IMR-90 (cell line): ENCODE measurements at regions not wholly inside any gene's neighbourhood (a gene's known extent, or its start where the extent isn't known, plus 50 kb on each side); places are given as distances from the start of the nearest gene placed in this dataset.

Source experiments
- ATAC-seq: fragments of 200-7000 bp; cut with Tn5 transposase; 2 replicates; pipeline ENCODE4 v1.9.1; 2020; ENCODE audit warnings: low read depth, mild to moderate bottlenecking, moderate library complexity
- BruUV-seq: library from RNA; stranded (reverse); fragments of 400-500 nt; replicated peaks from 2 replicates; lab custom pipeline; 2021; lab: Mats Ljungman, UMichigan
- CTCF ChIA-PET: fragments of 300-600 bp; formaldehyde crosslinking; extraction: SDS; loops from one replicate; lab custom pipeline; 2021; ENCODE audit warnings: antibody characterized with exemption; lab: Yijun Ruan, JAX
- POLR2A ChIA-PET: fragments of 300-600 bp; sonication (Branson Sonifier 250); formaldehyde crosslinking; loops from one replicate; lab custom pipeline; 2022; ENCODE audit warnings: antibody characterized with exemption; ENCODE audit not compliant: unreplicated experiment; lab: Charles Lee
- DNase-seq: peaks from one replicate; pipeline ENCODE4 v3.0.0; 2013
- H2AFZ ChIP-seq: replicated peaks from 2 replicates; pipeline ENCODE3; 2013; ENCODE audit warnings: low read length, mild to moderate bottlenecking; ENCODE audit not compliant: poor library complexity
- H2AK5ac ChIP-seq: 2 replicates; pipeline ENCODE4 v1.6.1; 2013; ENCODE audit warnings: low read depth, low read length, inconsistent platforms
- H2AK9ac ChIP-seq: replicated peaks from 2 replicates; pipeline ENCODE3; 2013; ENCODE audit warnings: mild to moderate bottlenecking, low read depth, low read length, moderate library complexity; ENCODE audit not compliant: poor library complexity
- H2BK120ac ChIP-seq: 2 replicates; pipeline ENCODE4 v1.6.1; 2013; ENCODE audit warnings: low read depth, low read length, inconsistent platforms
- H2BK15ac ChIP-seq: 3 replicates; pipeline ENCODE4 v1.6.1; 2013; ENCODE audit warnings: low read depth, low read length, inconsistent platforms
- H2BK20ac ChIP-seq: 2 replicates; pipeline ENCODE4 v1.6.1; 2013; ENCODE audit warnings: low read depth, mild to moderate bottlenecking, inconsistent platforms, low read length, moderate library complexity
- H2BK5ac ChIP-seq: 2 replicates; pipeline ENCODE4 v1.6.1; 2013; ENCODE audit warnings: mild to moderate bottlenecking, low read depth, low read length, inconsistent platforms; ENCODE audit not compliant: poor library complexity, severe bottlenecking
- H3K14ac ChIP-seq: replicated peaks from 2 replicates; pipeline ENCODE4 v1.6.1; 2013; ENCODE audit warnings: low read depth, low read length, inconsistent platforms
- H3K18ac ChIP-seq: 2 replicates; pipeline ENCODE4 v1.6.1; 2013; ENCODE audit warnings: low read depth, low read length, control low read depth
- H3K23ac ChIP-seq: 2 replicates; pipeline ENCODE4 v1.6.1; 2013; ENCODE audit warnings: low read depth, low read length, inconsistent platforms
- H3K27ac ChIP-seq: 2 replicates; pipeline ENCODE4 v1.5.1; 2013; ENCODE audit warnings: mild to moderate bottlenecking, control low read depth, low read length; ENCODE audit not compliant: insufficient read depth
- H3K27me3 ChIP-seq: 2 replicates; pipeline ENCODE4 v1.6.1; 2013; ENCODE audit warnings: low read length; ENCODE audit not compliant: control insufficient read depth, insufficient read depth
- H3K36me3 ChIP-seq: 2 replicates; pipeline ENCODE4 v1.6.1; 2013; ENCODE audit warnings: low read length, mixed read lengths; ENCODE audit not compliant: control insufficient read depth, insufficient read depth
- H3K4ac ChIP-seq: 2 replicates; pipeline ENCODE4 v1.6.1; 2013; ENCODE audit warnings: low read depth, low read length, inconsistent platforms
- H3K4me1 ChIP-seq: 2 replicates; pipeline ENCODE4 v1.6.1; 2013; ENCODE audit warnings: low read length, mixed read lengths; ENCODE audit not compliant: control insufficient read depth, insufficient read depth
- H3K4me2 ChIP-seq: 2 replicates; pipeline ENCODE4 v1.6.1; 2013; ENCODE audit warnings: low read depth, mild to moderate bottlenecking, control low read depth, low read length, moderate library complexity
- H3K4me3 ChIP-seq: 2 replicates; pipeline ENCODE4 v1.5.1; 2013; ENCODE audit warnings: low read depth, mild to moderate bottlenecking, control low read depth, low read length, moderate library complexity; ENCODE audit not compliant: insufficient read depth
- H3K56ac ChIP-seq: 2 replicates; pipeline ENCODE4 v1.6.1; 2013; ENCODE audit warnings: low read length, inconsistent platforms; ENCODE audit not compliant: insufficient read depth; ENCODE audit errors: extremely low read depth
- H3K79me1 ChIP-seq, 2 experiments: 2 replicates each; pipeline ENCODE4 v1.6.1; 2013; ENCODE audit warnings: low read length in 2 of 2, inconsistent platforms in 1 of 2, low read depth in 1 of 2
- H3K9ac ChIP-seq: 2 replicates; pipeline ENCODE4 v1.6.1; 2013; ENCODE audit warnings: low read depth, low read length, control low read depth
- H3K9me1 ChIP-seq: 2 replicates; pipeline ENCODE4 v1.6.1; 2013; ENCODE audit warnings: low read length, inconsistent platforms; ENCODE audit not compliant: insufficient read depth
- H3K9me3 ChIP-seq: 2 replicates; pipeline ENCODE4 v1.6.1; 2013; ENCODE audit warnings: low read length; ENCODE audit not compliant: control insufficient read depth, insufficient read depth
- H4K20me1 ChIP-seq: 2 replicates; pipeline ENCODE4 v1.6.1; 2013; ENCODE audit warnings: low read length, inconsistent platforms; ENCODE audit not compliant: insufficient read depth
- H4K5ac ChIP-seq: 2 replicates; pipeline ENCODE4 v1.6.1; 2013; ENCODE audit warnings: mild to moderate bottlenecking, low read depth, low read length, control low read depth
- H4K8ac ChIP-seq, 2 experiments: 2 replicates each; pipeline ENCODE4 v1.6.1; 2013; ENCODE audit warnings: low read depth in 2 of 2, low read length in 2 of 2, control low read depth in 1 of 2, inconsistent platforms in 1 of 2
- H4K91ac ChIP-seq: 2 replicates; pipeline ENCODE4 v1.6.1; 2013; ENCODE audit warnings: low read depth, low read length, inconsistent platforms; ENCODE audit not compliant: insufficient read depth
- BHLHE40 ChIP-seq: fragments of 150-350 bp; IDR thresholded peaks from 2 replicates; pipeline ENCODE4 v1.6.1; 2016; ENCODE audit warnings: mild to moderate bottlenecking, low read depth, low read length
- ELK1 ChIP-seq: fragments of 150-350 bp; IDR thresholded peaks from 2 replicates; pipeline ENCODE4 v1.6.1; 2016; ENCODE audit warnings: low read depth, mild to moderate bottlenecking, low read length, moderate library complexity, borderline replicate concordance
- FOS ChIP-seq: fragments of 150-350 bp; IDR thresholded peaks from 2 replicates; pipeline ENCODE4 v1.6.1; 2016; ENCODE audit warnings: low read depth, low read length
- MAFK ChIP-seq: IDR thresholded peaks from 2 replicates; pipeline ENCODE4 v1.6.1; 2012; ENCODE audit warnings: low read depth, low read length, improper control_type of control experiment
- MAZ ChIP-seq: IDR thresholded peaks from 2 replicates; pipeline ENCODE4 v1.6.1; 2012; ENCODE audit warnings: low read depth, mild to moderate bottlenecking, low read length, improper control_type of control experiment, moderate library complexity, borderline replicate concordance
- MXI1 ChIP-seq: IDR thresholded peaks from 2 replicates; pipeline ENCODE4 v1.6.1; 2012; ENCODE audit warnings: low read depth, mild to moderate bottlenecking, low read length, moderate library complexity, borderline replicate concordance
- NFE2L2 ChIP-seq: fragments of 150-350 bp; IDR thresholded peaks from 2 replicates; pipeline ENCODE4 v1.6.1; 2016; ENCODE audit warnings: low read depth, mild to moderate bottlenecking, low read length
- POLR2A ChIP-seq: IDR thresholded peaks from 2 replicates; pipeline ENCODE4 v1.6.1; 2012; ENCODE audit warnings: mild to moderate bottlenecking, low read depth, low read length
- RAD21 ChIP-seq: IDR thresholded peaks from 2 replicates; pipeline ENCODE4 v1.6.1; 2012; ENCODE audit warnings: low read length, improper control_type of control experiment
- RCOR1 ChIP-seq: IDR thresholded peaks from 2 replicates; pipeline ENCODE4 v1.6.1; 2012; ENCODE audit warnings: mild to moderate bottlenecking, low read length, improper control_type of control experiment; ENCODE audit not compliant: insufficient replicate concordance
- RFX5 ChIP-seq: IDR thresholded peaks from 2 replicates; pipeline ENCODE4 v1.8.0; 2012; ENCODE audit warnings: low read depth, mild to moderate bottlenecking, low read length, moderate library complexity
- SMC3 ChIP-seq: fragments of 150-350 bp; IDR thresholded peaks from 2 replicates; pipeline ENCODE4 v1.6.1; 2016; ENCODE audit warnings: low read depth, mild to moderate bottlenecking, antibody characterized with exemption, low read length, moderate library complexity
- WGBS, 2 experiments: methylation state at CpG; one replicate each; pipeline versions ENCODE4 v1.1.5 to v1.1.7; 2013; ENCODE audit warnings: missing lambda C conversion rate in 2 of 2; ENCODE audit not compliant: insufficient read length in 1 of 2; ENCODE audit errors: extremely low coverage in 2 of 2; 5-methylcytosine and 5-hydroxymethylcytosine counted together
- dilution Hi-C: fragments of 300-500 bp; cut with HindIII; formaldehyde crosslinking; loops from one replicate; pipeline ENCODE4 v1.14.3; 2018; ENCODE audit warnings: low sequenced_read_pairs; ENCODE audit not compliant: unreplicated experiment
- in situ Hi-C: fragments of 300-500 bp; cut with MboI; formaldehyde crosslinking; loops from 3 replicates; pipeline ENCODE4 v1.14.3; 2019; ENCODE audit warnings: low sequenced_read_pairs, inconsistent platforms, mixed read lengths
- intact Hi-C: fragments of 100-400 bp; cut with micrococcal nuclease; formaldehyde crosslinking; loops from 2 replicates; pipeline ENCODE4 v1.10.0; 2022

GRCh38 chr2:128746356-128746755 lies 427.7 kb upstream of the HS6ST1 start:
- Histone ChIP-seq H3K14ac (no peak overlapping the region), H4K8ac (no peak overlapping the region), H3K9ac (no peak overlapping the region), H3K9me1 (no peaks in the 10 kb centered on the region), H3K4me2 (no peak overlapping the region), H3K56ac (no peak overlapping the region), H2BK15ac (no peak overlapping the region), H3K36me3 (no peaks in the 10 kb centered on the region), H3K4me3 (no peak overlapping the region), H2AFZ (peak overlapping the region; percentile 33), H3K27ac (no peak overlapping the region), H3K23ac (no peak overlapping the region), H4K5ac (no peak overlapping the region), H3K18ac (no peak overlapping the region), H2BK5ac (no peak overlapping the region), H2BK20ac (no peak overlapping the region), H3K27me3 (peaks cover 10% of the 10 kb centered on the region), H3K4me1 (peaks cover 2% of the 10 kb centered on the region; the same call in 1 of the 2 replicates), H4K91ac (no peak overlapping the region), H3K79me1 (no peaks in the 10 kb centered on the region), H3K9me3 (no peaks in the 10 kb centered on the region), H3K4ac (no peak overlapping the region), H2AK5ac (no peak overlapping the region), H4K20me1 (no peaks in the 10 kb centered on the region), H2AK9ac (no peak overlapping the region), H2BK120ac (no peak overlapping the region)
- CTCF ChIA-PET = no interaction called here
- POLR2A ChIA-PET = no interaction called here
- ATAC-seq (no peak; the same call in 1 of the 2 replicates), DNase-seq (peak; percentile 46)
- BruUV-seq = no TSS peak
- 0% methylated on average over 2 of the region's 5 CpGs; no CpG with 5 or more reads in 1 of the 2 experiments for WGBS, 2 experiments
- TF ChIP-seq RAD21 = no peak
- TF ChIP-seq MAZ = no peak
- TF ChIP-seq POLR2A = no peak
- TF ChIP-seq MAFK = no peak
- TF ChIP-seq SMC3 = no peak
- TF ChIP-seq FOS = no peak
- TF ChIP-seq RFX5 = no peak
- no peak for TF ChIP-seq ELK1
- no peak for TF ChIP-seq RCOR1
- no peak for TF ChIP-seq NFE2L2
- no peak for TF ChIP-seq BHLHE40
- no peak for TF ChIP-seq MXI1
- in situ Hi-C loops (loop anchor here (25.0 kb wide), 1 partner anchor 684 kb away; no protein-coding TSS in a partner anchor), dilution Hi-C loops (no loop called here), intact Hi-C loops (no loop called here)
